IgD-negative memory B cell (primary cell): ENCODE measurements at regions not wholly inside any gene's neighbourhood (a gene's known extent, or its start where the extent isn't known, plus 50 kb on each side); places are given as distances from the start of the nearest gene placed in this dataset.

Experiments used
- H3K27ac Mint-ChIP-seq, 3 donors: one replicate each; pipeline ENCODE4 v1.8.0; 2020 to 2022; ENCODE audit warnings: mild to moderate bottlenecking in 3 of 3, mixed read lengths in 3 of 3, moderate library complexity in 1 of 3
- H3K27me3 Mint-ChIP-seq: one replicate; pipeline ENCODE4 v1.8.0; 2021; ENCODE audit warnings: mixed read lengths
- H3K36me3 Mint-ChIP-seq: one replicate; pipeline ENCODE4 v1.8.0; 2020; ENCODE audit warnings: mild to moderate bottlenecking, mixed read lengths
- H3K4me1 Mint-ChIP-seq, 3 donors: one replicate each; pipeline ENCODE4 v1.8.0; 2020 to 2022; ENCODE audit warnings: mixed read lengths in 3 of 3, mild to moderate bottlenecking in 1 of 3
- H3K4me3 Mint-ChIP-seq, 4 donors: one replicate each; pipeline ENCODE4 v1.8.0; 2020 to 2022; ENCODE audit warnings: mild to moderate bottlenecking in 4 of 4, mixed read lengths in 4 of 4, moderate library complexity in 3 of 4
- H3K9me3 Mint-ChIP-seq, 3 donors: one replicate each; pipeline ENCODE4 v1.8.0; 2020 to 2021; ENCODE audit warnings: mixed read lengths in 3 of 3, mild to moderate bottlenecking in 1 of 3

DNA sequence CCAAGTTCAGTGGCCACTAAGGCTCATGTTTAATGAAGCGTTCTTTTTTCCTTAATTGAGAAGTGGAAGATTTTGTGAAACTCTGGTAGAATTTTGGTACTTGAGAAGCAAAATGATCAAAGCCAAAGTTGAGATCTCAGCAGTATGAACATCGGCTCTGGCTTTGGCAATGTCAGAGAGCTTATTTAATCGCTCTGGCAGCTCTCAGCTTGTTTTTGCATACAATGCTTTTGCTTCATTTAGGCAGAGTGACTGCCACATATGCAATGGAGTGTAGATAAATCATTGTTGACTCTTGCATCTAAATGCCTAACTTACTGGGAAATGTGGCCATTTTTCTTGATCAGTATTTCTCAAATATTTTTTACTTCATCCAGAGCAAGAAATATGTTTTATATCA, 135.7 kb downstream of the AASDH start:
- H3K4me1 Mint-ChIP-seq, result no peaks in the 10 kb centered on the region
- H3K36me3 Mint-ChIP-seq, result peaks cover 2% of the 10 kb centered on the region
- peaks cover 0 to 6% (median 0%) of the 10 kb centered on the region in 3 donors for H3K9me3 Mint-ChIP-seq
- H3K27me3 Mint-ChIP-seq, result peaks cover 2% of the 10 kb centered on the region
- no peak overlapping the region for H3K4me3 Mint-ChIP-seq
- no peak overlapping the region for H3K27ac Mint-ChIP-seq

DNA sequence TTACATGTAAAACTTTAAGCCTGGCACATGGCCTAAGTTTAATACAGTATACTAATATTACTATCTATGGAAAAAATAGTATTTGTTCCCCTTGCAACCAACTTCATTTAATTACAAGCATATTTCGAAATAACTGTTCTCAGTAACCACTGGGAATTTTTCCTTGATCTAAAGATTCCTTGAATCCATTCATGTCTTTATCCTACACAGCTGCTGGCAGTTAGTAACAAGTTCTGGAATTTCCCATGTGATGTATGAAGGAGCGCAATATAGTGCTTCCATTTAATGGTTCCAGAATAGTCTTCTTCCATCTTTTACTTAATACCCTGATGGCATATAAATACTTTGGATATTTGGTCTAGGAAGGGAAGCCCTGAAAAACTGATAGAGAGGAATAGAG, 136.5 kb downstream of the AASDH start:
- H3K27me3 Mint-ChIP-seq, result peaks cover 2% of the 10 kb centered on the region
- peaks cover 0 to 6% (median 0%) of the 10 kb centered on the region in 3 donors for H3K9me3 Mint-ChIP-seq
- H3K4me3 Mint-ChIP-seq, result no peak overlapping the region
- no peak overlapping the region for H3K27ac Mint-ChIP-seq
- no peaks in the 10 kb centered on the region for H3K4me1 Mint-ChIP-seq
- H3K36me3 Mint-ChIP-seq, result no peaks in the 10 kb centered on the region

DNA sequence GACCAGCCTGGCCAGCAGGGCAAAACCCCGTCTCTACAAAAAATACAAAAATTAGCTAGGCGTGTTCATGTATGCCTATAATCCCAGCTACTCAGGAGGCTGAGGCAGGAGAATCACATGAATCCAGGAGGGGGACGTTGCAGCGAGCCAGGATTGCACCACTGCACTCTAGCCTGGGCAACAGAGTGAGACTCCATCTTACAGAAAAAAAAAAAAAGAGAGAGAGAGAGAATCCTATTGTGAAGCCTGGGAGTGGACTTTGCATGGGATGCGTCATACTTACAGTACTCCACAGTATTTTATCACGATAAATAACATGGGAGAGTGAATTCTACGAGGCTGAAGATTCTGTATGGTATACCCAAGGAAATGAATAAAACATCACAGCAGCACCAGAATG, 139.6 kb downstream of the AASDH start:
- Mint-ChIP-seq H3K4me1 (peaks cover 0 to 2% (median 0%) of the 10 kb centered on the region in 3 donors), H3K27me3 (peaks cover 2% of the 10 kb centered on the region), H3K27ac (no peak overlapping the region), H3K9me3 (peaks cover 0 to 6% (median 0%) of the 10 kb centered on the region in 3 donors), H3K36me3 (no peaks in the 10 kb centered on the region), H3K4me3 (no peak overlapping the region)

DNA sequence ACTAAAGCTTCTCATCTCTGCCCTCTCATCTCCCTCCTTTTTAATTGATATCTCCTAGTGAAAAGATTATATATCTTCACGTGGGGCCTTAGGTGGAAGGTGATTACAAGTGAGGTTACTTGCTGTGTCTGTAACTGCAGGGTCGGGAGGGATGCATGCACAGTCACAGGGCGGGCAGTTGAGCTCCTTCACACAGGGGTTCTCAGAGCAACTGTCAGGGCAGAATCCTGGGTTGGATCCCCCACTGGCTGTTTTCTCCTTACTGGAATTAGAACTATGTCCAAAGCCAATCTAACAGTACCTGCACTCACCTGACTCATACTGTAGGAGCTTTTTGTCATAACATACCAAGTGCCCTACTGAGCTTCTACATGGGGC, 141.1 kb downstream of the AASDH start:
- Mint-ChIP-seq H3K4me3 (no peak overlapping the region), H3K4me1 (peaks cover 0 to 2% (median 0%) of the 10 kb centered on the region in 3 donors), H3K36me3 (no peaks in the 10 kb centered on the region), H3K27me3 (no peaks in the 10 kb centered on the region), H3K27ac (no peak overlapping the region), H3K9me3 (peaks cover 0 to 6% (median 0%) of the 10 kb centered on the region in 3 donors)

DNA sequence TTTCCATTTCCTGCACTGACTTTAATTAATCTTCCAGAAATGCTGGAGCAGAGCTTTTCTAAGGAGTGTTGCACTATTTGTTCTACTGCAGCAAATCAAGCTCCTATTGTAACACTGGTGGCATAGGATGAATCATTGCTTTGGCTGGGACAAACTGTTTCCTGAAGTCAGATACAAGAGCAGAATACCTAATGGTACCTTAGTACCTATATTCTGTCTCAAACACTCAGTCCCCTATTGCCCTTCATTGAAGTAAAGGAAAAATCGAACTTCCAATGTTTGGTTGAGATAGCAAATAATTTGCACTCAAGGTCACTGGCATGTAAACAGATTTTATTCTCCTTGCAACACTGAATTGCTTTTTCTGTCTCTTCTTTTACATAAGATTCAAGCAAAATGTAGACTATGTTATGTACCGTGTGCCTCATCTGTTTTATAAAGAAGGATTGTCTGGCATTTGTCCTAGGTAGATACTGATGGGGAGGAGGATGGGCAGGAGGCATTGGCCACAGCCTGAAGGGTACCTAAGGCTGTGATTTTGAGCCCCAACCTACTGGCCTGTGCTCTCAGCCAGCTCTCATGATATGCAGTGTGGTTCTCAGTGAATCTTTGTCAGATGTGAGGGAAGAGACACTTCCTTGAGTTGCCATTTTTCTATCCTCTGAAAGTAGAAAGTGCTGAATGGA, 141.6 kb downstream of the AASDH start:
- peaks cover 0 to 6% (median 0%) of the 10 kb centered on the region in 3 donors for H3K9me3 Mint-ChIP-seq

DNA sequence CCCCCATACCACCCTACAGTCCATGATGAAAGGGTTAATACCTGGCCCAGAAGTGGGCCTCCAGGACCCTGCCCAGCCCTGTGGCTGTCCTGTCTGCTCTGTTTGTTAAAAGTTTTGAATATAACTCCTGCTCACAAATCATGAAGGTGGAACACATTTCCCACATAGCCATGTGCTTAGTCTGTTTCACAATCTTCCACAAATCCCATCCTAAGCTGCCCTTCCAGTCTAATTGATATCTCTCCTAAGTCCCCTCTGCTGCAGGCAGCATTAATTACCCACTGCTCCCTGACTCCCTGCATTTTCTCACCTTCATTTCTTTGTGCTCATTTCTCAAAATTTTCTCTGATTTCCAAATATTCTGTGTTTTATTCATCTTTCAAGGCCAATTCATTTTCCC, 142.6 kb downstream of the AASDH start:
- Mint-ChIP-seq H3K36me3 (no peaks in the 10 kb centered on the region), H3K4me3 (no peak overlapping the region), H3K9me3 (peaks cover 0 to under 1% (median 0%) of the 10 kb centered on the region in 3 donors), H3K27me3 (no peaks in the 10 kb centered on the region), H3K4me1 (peaks cover 0 to 2% (median 0%) of the 10 kb centered on the region in 3 donors), H3K27ac (no peak overlapping the region)

More for the DNA sequence above, 141.6 kb downstream of the AASDH start:
- Mint-ChIP-seq H3K4me3 (no peak overlapping the region), H3K4me1 (peaks cover 0 to 2% (median 0%) of the 10 kb centered on the region in 3 donors), H3K36me3 (no peaks in the 10 kb centered on the region), H3K27ac (no peak overlapping the region), H3K27me3 (no peaks in the 10 kb centered on the region)

DNA sequence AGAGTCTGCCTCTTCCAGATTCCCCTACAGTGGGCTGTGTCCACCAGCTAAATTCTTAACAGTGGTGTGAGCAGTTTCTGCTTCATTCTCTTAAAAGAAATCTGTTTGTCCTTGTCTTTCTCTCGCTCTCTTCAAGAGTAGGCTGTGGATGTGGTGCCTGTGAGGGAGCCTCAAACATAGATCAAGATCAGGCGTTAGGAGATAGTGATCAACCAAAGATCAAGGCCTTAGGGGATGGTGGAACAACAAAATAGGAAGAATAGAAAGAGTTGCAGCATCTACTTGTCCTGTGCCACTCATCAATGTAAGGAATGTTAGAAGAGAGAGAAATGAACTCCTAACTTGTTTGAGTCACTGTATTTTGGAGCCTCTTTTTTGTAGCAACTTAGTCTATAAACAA, 144.2 kb downstream of the AASDH start:
- Mint-ChIP-seq H3K27me3 (no peaks in the 10 kb centered on the region), H3K4me3 (no peak overlapping the region), H3K9me3 (no peaks in the 10 kb centered on the region), H3K4me1 (peaks cover 0 to 2% (median 0%) of the 10 kb centered on the region in 3 donors), H3K36me3 (no peaks in the 10 kb centered on the region), H3K27ac (no peak overlapping the region)

DNA sequence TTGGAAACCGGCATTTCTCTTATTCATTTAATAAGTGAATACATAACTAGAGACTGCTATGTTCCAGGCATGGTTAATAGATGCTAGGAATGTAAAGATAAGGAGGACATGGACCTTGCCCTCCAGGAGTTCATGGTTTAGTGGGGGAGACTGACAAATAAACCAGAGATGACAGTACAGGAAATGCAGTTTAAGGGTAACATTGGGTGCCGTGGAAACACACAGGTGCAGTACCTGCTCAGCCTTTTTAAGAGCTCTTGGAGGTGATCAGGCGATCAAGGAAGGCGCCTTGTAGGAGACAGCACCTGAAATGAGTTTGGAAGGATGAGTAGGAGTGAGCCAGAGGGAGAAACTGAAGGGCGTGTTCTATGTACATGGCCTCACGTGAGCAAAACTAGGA, 145.8 kb downstream of the AASDH start:
- H3K4me1 Mint-ChIP-seq, result peaks cover 0 to 2% (median 0%) of the 10 kb centered on the region in 3 donors
- no peaks in the 10 kb centered on the region for H3K9me3 Mint-ChIP-seq
- H3K27me3 Mint-ChIP-seq, result no peaks in the 10 kb centered on the region
- no peak overlapping the region for H3K4me3 Mint-ChIP-seq
- H3K27ac Mint-ChIP-seq, result no peak overlapping the region
- no peaks in the 10 kb centered on the region for H3K36me3 Mint-ChIP-seq

DNA sequence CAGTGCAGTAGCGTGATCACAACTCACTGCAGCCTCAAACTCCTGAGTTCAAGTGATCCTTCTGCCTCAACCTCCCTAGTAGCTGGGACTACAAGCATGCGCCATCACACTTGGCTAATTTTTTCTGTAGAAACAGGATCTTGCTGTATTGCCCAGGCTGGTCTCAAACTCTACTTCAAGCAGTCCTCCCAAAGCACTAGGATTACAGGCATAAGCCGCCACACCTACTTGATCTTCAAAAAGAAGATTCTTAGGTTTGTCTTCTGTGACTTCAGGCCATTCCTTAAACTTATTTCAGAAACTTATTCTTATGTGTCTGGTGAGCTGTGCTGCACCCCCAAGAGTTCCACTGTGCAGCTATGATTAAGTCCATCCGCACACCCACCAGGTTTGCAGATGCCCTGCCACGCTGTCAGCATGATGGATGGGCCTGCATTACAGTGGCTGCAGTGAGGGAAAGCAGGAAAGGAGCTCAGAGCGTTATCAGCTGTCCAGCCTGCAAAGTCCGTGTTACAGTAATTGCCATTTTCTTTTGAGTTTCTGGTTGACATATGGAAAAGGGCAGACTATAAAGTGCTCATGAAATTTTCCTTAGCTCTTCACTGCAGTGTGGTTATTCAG, 146.6 kb downstream of the AASDH start:
- H3K27me3 Mint-ChIP-seq, result no peaks in the 10 kb centered on the region
- H3K4me3 Mint-ChIP-seq, result peak overlapping the region in 1 of 4 donors; percentile 28
- H3K4me1 Mint-ChIP-seq, result peaks cover 0 to 2% (median 0%) of the 10 kb centered on the region in 3 donors
- H3K36me3 Mint-ChIP-seq, result no peaks in the 10 kb centered on the region
- H3K27ac Mint-ChIP-seq, result no peak overlapping the region
- H3K9me3 Mint-ChIP-seq, result no peaks in the 10 kb centered on the region

DNA sequence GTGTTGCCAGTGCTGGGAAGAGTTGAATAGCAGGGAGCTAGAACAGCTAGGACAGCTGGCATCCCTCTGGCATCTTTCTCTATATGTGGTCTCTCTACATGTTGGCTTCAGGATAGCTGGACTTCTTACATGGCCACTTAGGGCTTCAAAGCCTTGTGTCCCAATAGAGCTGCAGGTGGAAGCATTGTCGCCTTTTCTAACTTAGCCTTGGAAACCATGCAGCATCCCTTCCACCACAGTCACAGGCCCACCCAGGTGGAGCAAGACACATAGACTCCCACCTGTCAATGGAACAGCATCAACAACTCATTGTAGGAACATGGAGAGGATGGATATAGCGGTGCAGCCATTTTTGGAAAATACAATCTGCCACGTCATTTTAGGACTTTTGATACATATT, 149.0 kb downstream of the AASDH start:
- Mint-ChIP-seq H3K27ac (no peak overlapping the region), H3K9me3 (peaks cover 0 to 3% (median 2%) of the 10 kb centered on the region in 3 donors), H3K4me1 (no peaks in the 10 kb centered on the region), H3K4me3 (no peak overlapping the region), H3K36me3 (no peaks in the 10 kb centered on the region), H3K27me3 (no peaks in the 10 kb centered on the region)

DNA sequence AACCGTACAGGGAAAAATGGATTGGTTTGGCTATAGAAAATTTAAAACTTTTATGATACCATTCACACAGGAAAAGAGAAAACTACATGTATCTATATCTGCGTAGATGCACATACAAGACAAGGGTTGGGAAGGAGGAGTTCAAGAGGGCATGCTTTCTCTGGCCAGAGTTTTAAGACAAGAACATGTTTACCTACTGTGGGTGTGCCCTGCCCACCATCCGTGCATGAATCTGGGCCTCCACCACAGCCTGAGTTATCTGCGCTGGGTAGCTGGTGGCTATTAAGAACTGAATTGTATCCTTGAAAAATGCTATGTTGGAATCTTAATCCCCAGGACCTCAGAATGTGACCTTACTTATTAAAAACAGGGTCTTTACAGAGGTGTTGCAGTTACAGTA, 151.6 kb downstream of the AASDH start:
- H3K27me3 Mint-ChIP-seq, result no peaks in the 10 kb centered on the region
- H3K4me1 Mint-ChIP-seq, result no peaks in the 10 kb centered on the region
- H3K4me3 Mint-ChIP-seq, result no peak overlapping the region
- no peak overlapping the region for H3K27ac Mint-ChIP-seq
- peaks cover 4 to 10% (median 5%) of the 10 kb centered on the region in 3 donors for H3K9me3 Mint-ChIP-seq
- H3K36me3 Mint-ChIP-seq, result peaks cover 2% of the 10 kb centered on the region

DNA sequence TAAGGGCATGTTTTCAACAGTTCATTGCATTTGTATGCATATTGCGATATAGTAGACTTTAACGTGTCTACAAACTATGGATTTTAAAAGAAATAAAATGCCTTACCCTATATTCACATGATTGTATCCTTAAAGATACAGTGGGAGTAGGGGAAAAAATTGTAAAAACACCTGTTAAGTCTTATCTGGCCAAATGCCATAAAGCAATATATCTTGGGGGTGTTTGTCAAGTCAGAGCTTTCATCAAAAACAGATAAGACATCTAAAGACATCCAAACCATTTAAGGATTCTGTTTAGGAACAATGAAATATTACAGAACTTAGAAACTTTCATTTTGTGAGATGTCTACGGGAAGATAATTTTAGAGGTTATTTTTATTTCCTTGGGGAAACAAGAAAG, 152.3 kb downstream of the AASDH start:
- Mint-ChIP-seq H3K27ac (no peak overlapping the region), H3K27me3 (no peaks in the 10 kb centered on the region), H3K9me3 (peaks cover 4 to 10% (median 5%) of the 10 kb centered on the region in 3 donors), H3K4me1 (peaks cover 2 to 4% (median 3%) of the 10 kb centered on the region in 3 donors), H3K4me3 (no peak overlapping the region), H3K36me3 (peaks cover 2% of the 10 kb centered on the region)

DNA sequence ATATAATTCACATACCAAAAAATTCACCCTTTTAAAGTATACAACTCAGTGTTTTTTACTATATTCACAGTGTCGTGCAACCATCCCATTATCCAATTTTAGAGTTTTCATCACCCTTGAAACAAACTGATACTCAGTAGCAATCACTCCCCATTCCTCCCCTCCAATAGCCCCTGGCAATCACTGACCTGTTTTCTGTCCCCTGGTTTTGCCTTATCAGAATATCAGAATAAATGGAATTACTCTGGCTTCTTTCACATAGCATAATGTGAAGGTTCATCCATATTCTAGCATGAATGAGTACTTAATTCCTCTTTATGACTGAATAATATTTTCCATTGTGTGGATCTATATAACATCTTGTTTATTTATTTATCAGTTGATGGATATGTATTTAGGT, 153.2 kb downstream of the AASDH start:
- Mint-ChIP-seq H3K36me3 (peaks cover 2% of the 10 kb centered on the region), H3K9me3 (peaks cover 4 to 14% (median 5%) of the 10 kb centered on the region in 3 donors), H3K4me3 (no peak overlapping the region), H3K27me3 (no peaks in the 10 kb centered on the region), H3K27ac (no peak overlapping the region), H3K4me1 (peaks cover 5 to 10% (median 6%) of the 10 kb centered on the region in 3 donors)

DNA sequence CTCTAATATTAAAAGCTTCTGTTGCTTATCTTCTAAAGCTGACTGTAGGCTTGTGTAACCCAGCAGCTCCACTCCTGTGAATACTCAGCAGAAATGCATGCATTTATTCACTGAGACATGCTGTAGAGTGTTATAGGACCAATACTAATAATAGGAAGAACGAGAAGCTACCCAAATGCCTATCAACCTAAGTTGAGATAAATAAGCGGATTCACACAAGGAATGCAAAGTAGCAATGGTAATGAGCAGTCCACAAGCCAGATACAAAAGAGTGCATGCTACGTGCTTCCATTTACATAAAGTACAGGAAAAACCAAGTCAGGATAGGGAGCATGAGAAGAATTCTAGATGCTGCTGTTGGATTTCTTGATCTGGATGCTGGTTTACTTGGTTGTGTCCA, 155.9 kb downstream of the AASDH start:
- Mint-ChIP-seq H3K36me3 (peaks cover 2% of the 10 kb centered on the region), H3K27me3 (no peaks in the 10 kb centered on the region), H3K4me3 (no peak overlapping the region), H3K27ac (no peak overlapping the region), H3K4me1 (peaks cover 6 to 10% (median 7%) of the 10 kb centered on the region in 3 donors), H3K9me3 (peaks cover 4 to 17% (median 5%) of the 10 kb centered on the region in 3 donors)

DNA sequence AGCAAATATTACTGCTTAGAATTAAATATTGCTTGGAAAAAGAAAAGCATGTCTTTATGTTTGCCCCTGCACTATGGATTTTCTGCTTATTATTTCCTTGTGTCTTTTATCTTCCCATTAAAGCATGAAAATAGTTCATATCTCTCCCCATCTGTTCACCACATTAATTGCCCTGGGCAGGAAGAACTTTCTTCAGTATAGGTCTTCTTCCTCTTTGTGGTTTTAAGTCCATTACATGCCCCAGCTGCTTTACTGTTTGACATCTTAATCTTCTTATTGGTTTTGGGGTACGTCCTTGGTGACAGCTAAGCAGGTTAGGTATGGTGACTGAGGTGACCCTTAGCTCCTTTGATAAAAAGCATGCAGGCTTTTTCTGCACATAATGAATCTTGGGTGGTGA, 157.3 kb downstream of the AASDH start:
- H3K27ac Mint-ChIP-seq, result no peak overlapping the region
- peaks cover 4 to 17% (median 5%) of the 10 kb centered on the region in 3 donors for H3K9me3 Mint-ChIP-seq
- H3K27me3 Mint-ChIP-seq, result no peaks in the 10 kb centered on the region
- peaks cover 2% of the 10 kb centered on the region for H3K36me3 Mint-ChIP-seq
- H3K4me1 Mint-ChIP-seq, result peaks cover 6 to 10% (median 7%) of the 10 kb centered on the region in 3 donors
- H3K4me3 Mint-ChIP-seq, result no peak overlapping the region
